ENCODE measurements at regions not wholly inside any gene's neighbourhood (a gene's known extent, or its start where the extent isn't known, plus 50 kb on each side); places are given as distances from the start of the nearest gene placed in this dataset.
A peak's percentile ranks its signal among the peaks of the same experiment; 100 is the strongest.

- no peak for ATAC-seq (ENCODE audit: low read depth in 2 of 2)
- H3K4me1 Mint-ChIP-seq = no peaks in the 10 kb centered on the region
- H3K4me3 Mint-ChIP-seq = no peak overlapping the region
- DNase-seq = no peak
- no peaks in the 10 kb centered on the region for H3K36me3 Mint-ChIP-seq
- no peak overlapping the region for H3K27ac Mint-ChIP-seq
- peaks cover 0 to 4% (median 0%) of the 10 kb centered on the region in 7 donors for H3K9me3 Mint-ChIP-seq
- H3K27me3 Mint-ChIP-seq = peaks cover 0 to 5% (median 0%) of the 10 kb centered on the region in 3 donors
Observed at GRCh38 chr13:76225815-76226489, 589.8 kb downstream of the LMO7 start.

- peaks cover 0 to 8% (median 0%) of the 10 kb centered on the region in 3 donors for H3K27me3 Mint-ChIP-seq
- no peak for DNase-seq
- H3K4me3 Mint-ChIP-seq = no peak overlapping the region
- H3K36me3 Mint-ChIP-seq = no peaks in the 10 kb centered on the region
- H3K9me3 Mint-ChIP-seq = peaks cover 0 to 4% (median 0%) of the 10 kb centered on the region in 7 donors
- no peak for ATAC-seq (ENCODE audit: low read depth in 2 of 2)
- no peaks in the 10 kb centered on the region for H3K4me1 Mint-ChIP-seq
- H3K27ac Mint-ChIP-seq = no peak overlapping the region
Observed at GRCh38 chr13:76223999-76224398, 587.9 kb downstream of the LMO7 start.

- no peak overlapping the region for H3K4me3 Mint-ChIP-seq
- H3K27me3 Mint-ChIP-seq = peaks cover 0 to 8% (median 0%) of the 10 kb centered on the region in 3 donors
Observed at GRCh38 chr13:76223565-76223964, 587.4 kb downstream of the LMO7 start.

GRCh38 chr13:76222511-76222910 lies 586.4 kb downstream of the LMO7 start:
- H3K27me3 Mint-ChIP-seq = peaks cover 0 to 3% (median 0%) of the 10 kb centered on the region in 3 donors
- peaks cover 0 to 4% (median 0%) of the 10 kb centered on the region in 7 donors for H3K9me3 Mint-ChIP-seq
- H3K4me1 Mint-ChIP-seq = no peaks in the 10 kb centered on the region
- no peak for ATAC-seq (ENCODE audit: low read depth in 2 of 2)
- no peak for DNase-seq
- H3K4me3 Mint-ChIP-seq = no peak overlapping the region
- no peaks in the 10 kb centered on the region for H3K36me3 Mint-ChIP-seq
- no peak overlapping the region for H3K27ac Mint-ChIP-seq

More at GRCh38 chr13:76223565-76223964, 587.4 kb downstream of the LMO7 start:
- no peaks in the 10 kb centered on the region for H3K36me3 Mint-ChIP-seq
- DNase-seq (no peak), ATAC-seq (ENCODE audit: low read depth in 2 of 2) (no peak)
- peaks cover 0 to 4% (median 0%) of the 10 kb centered on the region in 7 donors for H3K9me3 Mint-ChIP-seq
- H3K4me1 Mint-ChIP-seq = no peaks in the 10 kb centered on the region
- no peak overlapping the region for H3K27ac Mint-ChIP-seq

GRCh38 chr13:76216729-76217128 lies 580.6 kb downstream of the LMO7 start:
- H3K4me3 Mint-ChIP-seq = no peak overlapping the region
- no peak for ATAC-seq (ENCODE audit: low read depth in 2 of 2)
- DNase-seq = no peak
- peaks cover 8 to 9% (median 9%) of the 10 kb centered on the region in 3 donors for H3K4me1 Mint-ChIP-seq
- no peak overlapping the region for H3K27ac Mint-ChIP-seq
- H3K36me3 Mint-ChIP-seq = no peaks in the 10 kb centered on the region
- no peaks in the 10 kb centered on the region for H3K9me3 Mint-ChIP-seq
- H3K27me3 Mint-ChIP-seq = peaks cover 0 to 3% (median 0%) of the 10 kb centered on the region in 3 donors

- peak overlapping the region in 1 of 6 donors; percentile 6 for H3K27ac Mint-ChIP-seq
- no peaks in the 10 kb centered on the region for H3K27me3 Mint-ChIP-seq
- H3K36me3 Mint-ChIP-seq = no peaks in the 10 kb centered on the region
- H3K4me3 Mint-ChIP-seq = no peak overlapping the region
- no peak for ATAC-seq (ENCODE audit: low read depth in 2 of 2)
- DNase-seq = no peak
- H3K9me3 Mint-ChIP-seq = no peaks in the 10 kb centered on the region
- H3K4me1 Mint-ChIP-seq = peaks cover 8 to 9% (median 9%) of the 10 kb centered on the region in 3 donors
Observed at GRCh38 chr13:76214001-76214400, 577.9 kb downstream of the LMO7 start.

- peaks cover 8 to 9% (median 9%) of the 10 kb centered on the region in 3 donors for H3K4me1 Mint-ChIP-seq
- H3K36me3 Mint-ChIP-seq = no peaks in the 10 kb centered on the region
- no peak overlapping the region for H3K4me3 Mint-ChIP-seq
- no peaks in the 10 kb centered on the region for H3K27me3 Mint-ChIP-seq
- peak; percentile 21 to 52 for ATAC-seq (ENCODE audit: low read depth in 2 of 2)
- peak overlapping the region in 1 of 6 donors; percentile 31 for H3K27ac Mint-ChIP-seq
- no peaks in the 10 kb centered on the region for H3K9me3 Mint-ChIP-seq
- DNase-seq = no peak
Observed at GRCh38 chr13:76213423-76213904, 577.3 kb downstream of the LMO7 start.

- H3K4me3 Mint-ChIP-seq = no peak overlapping the region
- H3K27me3 Mint-ChIP-seq = no peaks in the 10 kb centered on the region
- no peak for DNase-seq
- H3K9me3 Mint-ChIP-seq = peaks cover 0 to 3% (median 0%) of the 10 kb centered on the region in 7 donors
- no peaks in the 10 kb centered on the region for H3K36me3 Mint-ChIP-seq
- peaks cover 8 to 9% (median 9%) of the 10 kb centered on the region in 3 donors for H3K4me1 Mint-ChIP-seq
- H3K27ac Mint-ChIP-seq = no peak overlapping the region
- ATAC-seq (ENCODE audit: low read depth in 2 of 2) = no peak
Observed at GRCh38 chr13:76210262-76210661, 574.1 kb downstream of the LMO7 start.

GRCh38 chr13:76198568-76199163 lies 562.5 kb downstream of the LMO7 start:
- DNase-seq (no peak), ATAC-seq (ENCODE audit: low read depth in 2 of 2) (no peak)
- Mint-ChIP-seq H3K4me3 (no peak overlapping the region), H3K9me3 (peaks cover 0 to 13% (median 8%) of the 10 kb centered on the region in 7 donors), H3K4me1 (no peaks in the 10 kb centered on the region), H3K27me3 (peaks cover 3 to 10% (median 6%) of the 10 kb centered on the region in 3 donors), H3K27ac (no peak overlapping the region), H3K36me3 (no peaks in the 10 kb centered on the region)

GRCh38 chr13:76189882-76190519 lies 553.9 kb downstream of the LMO7 start:
- ATAC-seq (ENCODE audit: low read depth in 2 of 2) (no peak), DNase-seq (no peak)
- no peaks in the 10 kb centered on the region for H3K36me3 Mint-ChIP-seq
- peaks cover 0 to 6% (median 4%) of the 10 kb centered on the region in 7 donors for H3K9me3 Mint-ChIP-seq
- no peak overlapping the region for H3K4me3 Mint-ChIP-seq
- no peaks in the 10 kb centered on the region for H3K4me1 Mint-ChIP-seq
- H3K27me3 Mint-ChIP-seq = peaks cover 0 to 5% (median 3%) of the 10 kb centered on the region in 3 donors
- no peak overlapping the region for H3K27ac Mint-ChIP-seq

GRCh38 chr13:76175961-76176725 lies 540.0 kb downstream of the LMO7 start:
- Mint-ChIP-seq H3K27ac (no peak overlapping the region), H3K36me3 (no peaks in the 10 kb centered on the region), H3K4me3 (no peak overlapping the region), H3K4me1 (no peaks in the 10 kb centered on the region), H3K9me3 (peaks cover 0 to 5% (median 2%) of the 10 kb centered on the region in 7 donors), H3K27me3 (no peaks in the 10 kb centered on the region)
- no peak for ATAC-seq (ENCODE audit: low read depth in 2 of 2)
- no peak for DNase-seq

GRCh38 chr13:76168661-76169060 lies 532.5 kb downstream of the LMO7 start:
- Mint-ChIP-seq H3K27me3 (no peaks in the 10 kb centered on the region), H3K4me3 (no peak overlapping the region), H3K36me3 (no peaks in the 10 kb centered on the region), H3K27ac (no peak overlapping the region), H3K4me1 (no peaks in the 10 kb centered on the region), H3K9me3 (peaks cover 2 to 17% (median 4%) of the 10 kb centered on the region in 7 donors)
- no peak for DNase-seq
- ATAC-seq (ENCODE audit: low read depth in 2 of 2) = no peak

GRCh38 chr13:76164290-76164689 lies 528.2 kb downstream of the LMO7 start:
- peaks cover 0 to 4% (median 0%) of the 10 kb centered on the region in 3 donors for H3K27me3 Mint-ChIP-seq
- no peaks in the 10 kb centered on the region for H3K36me3 Mint-ChIP-seq
- ATAC-seq (ENCODE audit: low read depth in 2 of 2) = no peak
- H3K9me3 Mint-ChIP-seq = peaks cover 0 to 12% (median 4%) of the 10 kb centered on the region in 7 donors
- no peak overlapping the region for H3K4me3 Mint-ChIP-seq
- no peak for DNase-seq
- no peak overlapping the region for H3K27ac Mint-ChIP-seq
- H3K4me1 Mint-ChIP-seq = no peaks in the 10 kb centered on the region
